ENCODE measurements at regions not wholly inside any gene's neighbourhood (a gene's known extent, or its start where the extent isn't known, plus 50 kb on each side); places are given as distances from the start of the nearest gene placed in this dataset.

- Histone ChIP-seq H3K27me3 (ENCODE audit: control insufficient read depth in 2 of 2, insufficient read depth in 2 of 2, low read length in 2 of 2) (peaks cover 2 to 12% of the 10 kb centered on the region in 2 donors), H3K9ac (ENCODE audit: low read depth in 1 of 2, low read length in 2 of 2) (no peak overlapping the region), H3K4me3 (ENCODE audit: low read length in 2 of 2) (no peak overlapping the region), H3K36me3 (ENCODE audit: control insufficient read depth in 2 of 2, insufficient read depth in 2 of 2, low read length in 2 of 2) (no peaks in the 10 kb centered on the region), H3K27ac (ENCODE audit: low read depth in 2 of 2, low read length in 2 of 2) (no peak overlapping the region), H3K4me1 (ENCODE audit: control insufficient read depth in 2 of 2, insufficient read depth in 2 of 2, low read length in 2 of 2) (no peaks in the 10 kb centered on the region), H3K9me3 (ENCODE audit: control insufficient read depth in 2 of 2, low read length in 2 of 2) (no peaks in the 10 kb centered on the region)
Observed at GRCh38 chr22:49709464-49709863, 118.2 kb downstream of the BRD1 start.

DNA sequence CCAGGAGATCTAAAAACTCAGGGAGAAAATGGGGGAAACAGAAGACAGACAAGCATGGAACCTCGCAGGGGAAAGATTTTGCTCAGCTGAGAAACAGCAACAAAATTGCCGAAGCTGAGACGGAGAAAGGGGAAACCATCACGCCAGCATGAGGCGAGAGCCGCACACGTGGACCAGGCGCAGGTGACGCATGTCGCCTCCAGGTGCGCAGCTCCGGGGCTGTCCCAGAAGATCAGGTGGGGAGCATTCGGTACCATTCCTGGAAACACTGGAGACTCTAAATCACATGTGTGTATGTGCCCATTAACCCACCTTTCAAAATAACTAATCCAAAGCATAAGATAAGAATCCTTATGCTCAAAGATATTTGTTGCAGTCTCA lies 121.7 kb downstream of the BRD1 start:
- no peaks in the 10 kb centered on the region for H3K4me1 ChIP-seq (ENCODE audit: control insufficient read depth in 2 of 2, insufficient read depth in 2 of 2, low read length in 2 of 2)
- H3K27ac ChIP-seq (ENCODE audit: low read depth in 2 of 2, low read length in 2 of 2) = no peak overlapping the region
- peaks cover 0 to 3% of the 10 kb centered on the region in 2 donors for H3K9me3 ChIP-seq (ENCODE audit: control insufficient read depth in 2 of 2, low read length in 2 of 2)

DNA sequence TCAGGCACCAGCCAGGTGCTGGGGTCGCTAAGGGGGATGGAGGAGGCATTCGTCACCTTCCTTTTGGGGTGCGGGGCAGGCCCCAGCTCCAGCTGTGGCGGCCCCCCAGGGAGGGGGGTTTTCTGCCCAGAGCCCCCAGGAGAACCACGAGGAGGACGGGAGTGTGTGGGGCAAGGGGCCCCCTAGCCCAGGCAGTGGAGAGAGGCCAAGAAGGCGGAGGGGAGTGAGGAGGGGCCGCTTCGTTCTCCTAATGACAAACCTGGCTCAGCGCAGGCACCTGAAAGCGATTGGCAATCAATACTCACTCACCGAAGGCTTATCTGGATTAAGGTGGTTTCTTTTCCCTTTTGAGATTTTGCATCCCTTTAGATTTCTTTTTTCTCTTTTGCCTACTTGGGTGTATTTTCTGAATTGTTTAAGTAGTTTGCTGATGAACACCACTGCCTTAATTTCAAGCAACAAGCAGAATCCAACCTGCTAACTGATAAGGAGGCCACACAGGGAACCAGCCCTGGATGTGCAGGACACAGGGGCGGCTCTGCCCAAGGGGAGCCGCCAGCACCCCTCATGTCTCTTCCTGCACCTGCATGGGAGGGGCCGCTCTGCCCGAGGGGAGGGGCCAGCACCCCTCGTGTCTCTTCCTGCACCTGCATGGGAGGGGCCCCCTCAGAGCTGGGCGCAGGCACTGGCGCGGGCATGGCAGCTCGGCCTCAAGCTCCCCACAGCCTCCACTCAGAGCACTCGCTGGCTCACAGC lies 122.3 kb downstream of the BRD1 start:
- Histone ChIP-seq H3K9me3 (ENCODE audit: control insufficient read depth in 2 of 2, low read length in 2 of 2) (peaks cover 0 to 3% of the 10 kb centered on the region in 2 donors), H3K27me3 (ENCODE audit: control insufficient read depth in 2 of 2, insufficient read depth in 2 of 2, low read length in 2 of 2) (peaks cover 6 to 11% of the 10 kb centered on the region in 2 donors), H3K27ac (ENCODE audit: low read depth in 2 of 2, low read length in 2 of 2) (no peak overlapping the region), H3K36me3 (ENCODE audit: control insufficient read depth in 2 of 2, insufficient read depth in 2 of 2, low read length in 2 of 2) (no peaks in the 10 kb centered on the region), H3K4me1 (ENCODE audit: control insufficient read depth in 2 of 2, insufficient read depth in 2 of 2, low read length in 2 of 2) (no peaks in the 10 kb centered on the region), H3K9ac (ENCODE audit: low read depth in 1 of 2, low read length in 2 of 2) (no peak overlapping the region), H3K4me3 (ENCODE audit: low read length in 2 of 2) (no peak overlapping the region)

More for the DNA sequence above, 121.7 kb downstream of the BRD1 start:
- H3K4me3 ChIP-seq (ENCODE audit: low read length in 2 of 2) = no peak overlapping the region
- H3K27me3 ChIP-seq (ENCODE audit: control insufficient read depth in 2 of 2, insufficient read depth in 2 of 2, low read length in 2 of 2) = peaks cover 6 to 12% of the 10 kb centered on the region in 2 donors
- H3K9ac ChIP-seq (ENCODE audit: low read depth in 1 of 2, low read length in 2 of 2) = no peak overlapping the region
- H3K36me3 ChIP-seq (ENCODE audit: control insufficient read depth in 2 of 2, insufficient read depth in 2 of 2, low read length in 2 of 2) = no peaks in the 10 kb centered on the region

DNA sequence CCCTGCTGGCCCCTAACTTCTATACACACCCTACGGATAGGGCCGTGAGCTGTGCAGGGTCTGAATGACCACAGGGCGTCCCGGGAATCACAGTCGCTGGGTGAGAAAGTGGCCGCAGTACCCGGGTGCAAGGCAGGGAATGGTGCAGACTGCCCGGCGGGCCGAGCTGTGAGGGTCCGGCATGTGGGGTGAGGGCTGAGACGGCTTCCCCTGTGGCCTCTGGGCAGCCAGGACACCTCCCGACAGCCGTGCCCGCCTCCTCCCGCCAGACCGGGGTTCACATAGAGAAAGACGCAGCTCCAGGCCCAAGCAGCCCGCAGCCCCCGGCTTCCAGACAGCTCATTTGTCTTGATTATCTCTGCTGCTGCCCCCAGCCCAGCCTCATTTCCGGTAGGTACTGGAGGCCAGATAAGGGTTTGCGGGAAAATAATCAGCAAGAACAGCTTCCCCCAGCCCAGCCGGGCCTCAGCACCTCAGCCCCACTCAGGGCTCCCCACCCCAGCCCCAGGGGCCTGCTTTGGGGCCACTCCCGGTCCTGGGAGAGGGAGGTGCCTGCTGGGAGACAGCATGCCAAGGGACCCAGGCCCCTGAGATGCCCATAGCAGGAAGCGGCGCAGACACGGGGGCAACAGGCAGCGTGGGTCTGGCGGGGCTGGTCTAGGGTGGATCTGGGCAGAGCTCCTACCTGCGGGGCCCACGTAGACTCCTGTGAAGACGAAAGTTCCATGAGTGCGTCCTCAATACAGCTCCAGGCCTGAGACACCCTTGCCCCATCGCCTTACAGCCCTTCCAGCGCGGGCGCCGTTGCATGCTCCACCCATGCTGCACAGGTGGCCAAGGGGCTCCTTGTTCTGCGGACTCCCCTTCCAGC lies 123.1 kb downstream of the BRD1 start:
- peaks cover 0 to 3% of the 10 kb centered on the region in 2 donors for H3K9me3 ChIP-seq (ENCODE audit: control insufficient read depth in 2 of 2, low read length in 2 of 2)
- H3K36me3 ChIP-seq (ENCODE audit: control insufficient read depth in 2 of 2, insufficient read depth in 2 of 2, low read length in 2 of 2) = no peaks in the 10 kb centered on the region
- no peaks in the 10 kb centered on the region for H3K4me1 ChIP-seq (ENCODE audit: control insufficient read depth in 2 of 2, insufficient read depth in 2 of 2, low read length in 2 of 2)
- H3K4me3 ChIP-seq (ENCODE audit: low read length in 2 of 2) = no peak overlapping the region
- no peak overlapping the region for H3K9ac ChIP-seq (ENCODE audit: low read depth in 1 of 2, low read length in 2 of 2)
- H3K27ac ChIP-seq (ENCODE audit: low read depth in 2 of 2, low read length in 2 of 2) = no peak overlapping the region
- H3K27me3 ChIP-seq (ENCODE audit: control insufficient read depth in 2 of 2, insufficient read depth in 2 of 2, low read length in 2 of 2) = peaks cover 6 to 11% of the 10 kb centered on the region in 2 donors

GRCh38 chr22:49703990-49704344 lies 123.7 kb downstream of the BRD1 start:
- Histone ChIP-seq H3K36me3 (ENCODE audit: control insufficient read depth in 2 of 2, insufficient read depth in 2 of 2, low read length in 2 of 2) (no peaks in the 10 kb centered on the region), H3K4me3 (ENCODE audit: low read length in 2 of 2) (no peak overlapping the region), H3K9ac (ENCODE audit: low read depth in 1 of 2, low read length in 2 of 2) (no peak overlapping the region), H3K9me3 (ENCODE audit: control insufficient read depth in 2 of 2, low read length in 2 of 2) (peaks cover 0 to 3% of the 10 kb centered on the region in 2 donors), H3K27me3 (ENCODE audit: control insufficient read depth in 2 of 2, insufficient read depth in 2 of 2, low read length in 2 of 2) (peaks cover 6 to 9% of the 10 kb centered on the region in 2 donors), H3K27ac (ENCODE audit: low read depth in 2 of 2, low read length in 2 of 2) (no peak overlapping the region), H3K4me1 (ENCODE audit: control insufficient read depth in 2 of 2, insufficient read depth in 2 of 2, low read length in 2 of 2) (no peaks in the 10 kb centered on the region)

DNA sequence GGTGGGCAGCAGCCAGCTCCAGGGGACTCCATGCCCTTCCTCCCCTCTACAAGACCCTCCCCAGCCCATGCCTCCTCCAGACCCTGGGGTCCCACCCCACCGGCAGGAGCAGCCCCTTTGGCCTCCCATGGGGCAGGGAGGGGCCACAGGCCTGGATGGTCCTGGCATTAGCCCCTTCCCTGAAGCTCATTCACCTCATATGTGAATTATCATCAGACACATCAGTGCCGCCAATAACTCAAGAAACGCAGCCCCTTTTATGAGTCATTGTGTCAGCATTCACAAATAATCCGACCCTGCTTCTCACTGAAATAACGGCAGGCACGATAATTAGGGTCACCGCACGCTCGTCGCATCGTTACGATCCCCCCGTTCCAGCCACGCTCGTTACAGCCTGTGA lies 124.2 kb downstream of the BRD1 start:
- Histone ChIP-seq H3K9ac (ENCODE audit: low read depth in 1 of 2, low read length in 2 of 2) (no peak overlapping the region), H3K27me3 (ENCODE audit: control insufficient read depth in 2 of 2, insufficient read depth in 2 of 2, low read length in 2 of 2) (peaks cover 6 to 9% of the 10 kb centered on the region in 2 donors), H3K9me3 (ENCODE audit: control insufficient read depth in 2 of 2, low read length in 2 of 2) (peaks cover 0 to 3% of the 10 kb centered on the region in 2 donors), H3K36me3 (ENCODE audit: control insufficient read depth in 2 of 2, insufficient read depth in 2 of 2, low read length in 2 of 2) (no peaks in the 10 kb centered on the region), H3K4me1 (ENCODE audit: control insufficient read depth in 2 of 2, insufficient read depth in 2 of 2, low read length in 2 of 2) (no peaks in the 10 kb centered on the region), H3K27ac (ENCODE audit: low read depth in 2 of 2, low read length in 2 of 2) (no peak overlapping the region), H3K4me3 (ENCODE audit: low read length in 2 of 2) (no peak overlapping the region)

- Histone ChIP-seq H3K4me1 (ENCODE audit: control insufficient read depth in 2 of 2, insufficient read depth in 2 of 2, low read length in 2 of 2) (no peaks in the 10 kb centered on the region), H3K36me3 (ENCODE audit: control insufficient read depth in 2 of 2, insufficient read depth in 2 of 2, low read length in 2 of 2) (no peaks in the 10 kb centered on the region), H3K9ac (ENCODE audit: low read depth in 1 of 2, low read length in 2 of 2) (no peak overlapping the region), H3K9me3 (ENCODE audit: control insufficient read depth in 2 of 2, low read length in 2 of 2) (peaks cover 0 to 3% of the 10 kb centered on the region in 2 donors), H3K4me3 (ENCODE audit: low read length in 2 of 2) (no peak overlapping the region), H3K27ac (ENCODE audit: low read depth in 2 of 2, low read length in 2 of 2) (no peak overlapping the region), H3K27me3 (ENCODE audit: control insufficient read depth in 2 of 2, insufficient read depth in 2 of 2, low read length in 2 of 2) (peaks cover 6 to 9% of the 10 kb centered on the region in 2 donors)
Observed at GRCh38 chr22:49702068-49702397, 125.6 kb downstream of the BRD1 start.

GRCh38 chr22:49701380-49702067 lies 126.1 kb downstream of the BRD1 start:
- Histone ChIP-seq H3K9me3 (ENCODE audit: control insufficient read depth in 2 of 2, low read length in 2 of 2) (peaks cover 0 to 3% of the 10 kb centered on the region in 2 donors), H3K27me3 (ENCODE audit: control insufficient read depth in 2 of 2, insufficient read depth in 2 of 2, low read length in 2 of 2) (peaks cover 6 to 9% of the 10 kb centered on the region in 2 donors)

DNA sequence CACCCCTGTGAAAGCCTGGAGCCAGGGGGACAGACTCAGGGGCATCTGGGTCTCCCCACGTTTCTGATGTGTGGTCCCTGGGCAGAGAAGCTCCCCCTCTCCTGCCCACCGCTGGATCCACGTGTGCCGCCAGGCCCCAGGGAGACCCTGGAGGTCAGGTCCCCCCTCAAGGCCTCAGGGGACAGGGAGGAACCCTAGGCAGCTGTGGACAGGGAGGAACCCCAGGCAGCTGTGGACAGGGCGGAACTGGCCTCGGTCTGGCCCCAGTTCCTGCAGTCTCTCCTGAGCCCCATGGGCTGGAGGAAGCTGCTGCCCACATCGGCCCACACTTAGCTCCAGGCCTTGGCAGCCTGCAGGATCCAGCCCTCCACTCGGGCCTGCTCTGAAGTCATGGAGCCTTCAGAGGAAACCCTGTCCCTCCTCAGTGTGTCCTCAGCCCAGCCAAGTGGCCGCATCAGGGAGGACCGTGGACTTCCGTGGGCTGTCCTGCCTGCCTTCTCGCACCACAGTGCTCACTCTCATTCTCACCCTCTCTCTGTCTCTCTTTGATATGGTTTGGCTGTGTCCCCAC lies 127.7 kb downstream of the BRD1 start:
- no peaks in the 10 kb centered on the region for H3K4me1 ChIP-seq (ENCODE audit: control insufficient read depth in 2 of 2, insufficient read depth in 2 of 2, low read length in 2 of 2)

More at GRCh38 chr22:49701380-49702067, 126.1 kb downstream of the BRD1 start:
- no peak overlapping the region for H3K4me3 ChIP-seq (ENCODE audit: low read length in 2 of 2)
- H3K4me1 ChIP-seq (ENCODE audit: control insufficient read depth in 2 of 2, insufficient read depth in 2 of 2, low read length in 2 of 2) = no peaks in the 10 kb centered on the region
- H3K9ac ChIP-seq (ENCODE audit: low read depth in 1 of 2, low read length in 2 of 2) = no peak overlapping the region
- H3K27ac ChIP-seq (ENCODE audit: low read depth in 2 of 2, low read length in 2 of 2) = no peak overlapping the region
- H3K36me3 ChIP-seq (ENCODE audit: control insufficient read depth in 2 of 2, insufficient read depth in 2 of 2, low read length in 2 of 2) = no peaks in the 10 kb centered on the region

More for the DNA sequence above, 127.7 kb downstream of the BRD1 start:
- no peaks in the 10 kb centered on the region for H3K36me3 ChIP-seq (ENCODE audit: control insufficient read depth in 2 of 2, insufficient read depth in 2 of 2, low read length in 2 of 2)
- no peak overlapping the region for H3K27ac ChIP-seq (ENCODE audit: low read depth in 2 of 2, low read length in 2 of 2)
- peaks cover 0 to 3% of the 10 kb centered on the region in 2 donors for H3K9me3 ChIP-seq (ENCODE audit: control insufficient read depth in 2 of 2, low read length in 2 of 2)
- H3K27me3 ChIP-seq (ENCODE audit: control insufficient read depth in 2 of 2, insufficient read depth in 2 of 2, low read length in 2 of 2) = peaks cover 2 to 6% of the 10 kb centered on the region in 2 donors
- H3K4me3 ChIP-seq (ENCODE audit: low read length in 2 of 2) = no peak overlapping the region
- H3K9ac ChIP-seq (ENCODE audit: low read depth in 1 of 2, low read length in 2 of 2) = no peak overlapping the region
